ENCODE measurements at regions not wholly inside any gene's neighbourhood (a gene's known extent, or its start where the extent isn't known, plus 50 kb on each side); places are given as distances from the start of the nearest gene placed in this dataset.
"Not testable (repeated sequence)": the region's sequence is repeated elsewhere in the genome, so short reads cannot be mapped to it uniquely, and the experiment has no call there.

DNA sequence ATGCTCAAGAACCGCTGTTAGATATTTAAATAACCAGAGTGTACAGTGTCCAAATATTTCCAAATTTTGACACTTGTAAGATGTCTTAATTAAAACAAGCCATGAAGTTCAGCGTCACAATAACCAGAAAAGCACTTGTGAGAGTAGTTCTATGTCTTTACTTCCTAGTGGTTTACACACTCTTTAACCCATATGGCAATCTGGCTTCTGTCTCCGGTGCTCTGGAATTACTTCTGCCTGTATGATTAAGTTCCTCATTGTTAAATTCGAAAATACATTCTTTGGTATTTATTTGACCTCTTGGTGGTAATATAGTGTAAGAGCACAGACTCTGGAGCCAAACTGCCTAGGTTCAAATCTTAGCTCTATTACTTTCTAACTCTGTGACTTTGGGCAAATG is 89.9 kb upstream of the NOTCH2NLA start:
- DNase-seq = not testable (repeated sequence)

DNA sequence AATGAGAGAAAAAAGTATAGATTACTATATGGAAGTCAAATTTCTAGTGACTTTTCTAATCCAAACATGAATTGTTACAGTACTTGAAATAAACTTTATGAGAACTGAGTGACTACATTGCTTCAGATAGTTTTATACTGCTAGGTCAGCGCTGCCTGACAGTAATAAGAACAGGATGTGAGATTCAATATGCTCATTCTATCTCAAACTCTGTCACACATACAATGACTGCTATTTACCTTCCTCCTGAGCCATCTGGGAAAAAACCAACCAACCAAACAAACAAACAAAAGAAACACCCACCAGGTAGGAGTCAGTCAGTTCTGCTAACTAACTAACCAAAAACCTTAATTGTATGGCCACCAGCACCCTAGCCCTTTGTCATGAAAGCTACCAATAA is 89.0 kb upstream of the NOTCH2NLA start:
- DNase-seq = not testable (repeated sequence)

DNA sequence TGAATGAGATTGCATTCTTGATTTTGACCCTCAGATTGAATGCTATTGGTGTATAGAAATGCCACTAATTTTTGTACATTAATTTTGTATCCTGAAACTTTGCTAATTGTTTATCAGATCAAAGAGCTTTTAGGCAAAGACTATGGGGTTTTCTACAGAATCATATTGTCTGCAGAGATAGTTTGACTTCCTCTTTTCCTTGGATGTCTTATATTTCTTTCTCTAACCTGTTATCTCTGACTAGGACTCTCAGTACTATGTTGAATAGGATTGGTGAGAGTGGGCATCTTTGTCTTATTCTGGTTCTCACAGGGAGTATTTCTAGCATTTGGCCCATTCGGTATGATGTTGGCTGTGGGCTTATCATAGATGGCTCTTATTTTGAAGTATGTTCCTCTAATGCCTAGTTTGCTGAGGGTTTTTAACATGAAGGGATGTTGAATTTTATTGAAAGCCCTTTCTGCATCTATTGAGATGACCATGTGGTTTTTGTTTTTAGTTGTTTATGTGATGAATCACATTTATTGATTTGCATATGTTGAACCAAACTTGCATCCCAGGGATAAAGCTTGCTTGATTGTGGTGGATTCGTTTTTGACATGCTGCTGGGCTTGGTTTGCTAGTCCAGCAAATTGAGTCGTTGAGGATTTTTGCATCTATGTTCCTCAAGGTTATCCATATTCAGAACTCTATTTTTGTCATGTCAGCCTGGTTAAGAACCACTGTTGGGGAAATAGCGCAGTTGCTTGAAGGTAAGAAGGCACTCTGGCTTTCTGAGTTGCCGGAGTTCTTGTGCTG is 85.8 kb upstream of the NOTCH2NLA start:
- not testable (repeated sequence) for DNase-seq

DNA sequence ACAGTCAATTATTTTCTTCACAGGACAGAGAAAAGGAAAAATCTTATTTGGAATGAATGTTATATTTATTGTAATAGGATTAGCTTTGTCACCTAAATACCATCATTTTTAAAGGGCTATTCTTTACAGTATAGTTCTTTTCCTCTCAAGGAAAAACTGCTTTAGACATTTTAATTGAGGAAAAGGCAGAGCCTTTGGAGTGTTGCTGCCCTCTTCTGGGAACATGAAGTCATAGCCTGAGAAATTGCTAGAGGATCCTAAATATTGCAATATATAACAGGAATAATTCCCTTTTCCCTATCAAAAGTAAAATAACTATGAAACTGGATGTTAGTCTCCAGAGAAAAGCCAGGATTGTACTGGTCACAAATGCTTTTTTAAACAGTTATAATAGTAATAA is 81.8 kb upstream of the NOTCH2NLA start:
- not testable (repeated sequence) for DNase-seq

- DNase-seq = not testable (repeated sequence)
Observed at GRCh38 chr1:146309427-146309826, 80.6 kb upstream of the NOTCH2NLA start.

DNA sequence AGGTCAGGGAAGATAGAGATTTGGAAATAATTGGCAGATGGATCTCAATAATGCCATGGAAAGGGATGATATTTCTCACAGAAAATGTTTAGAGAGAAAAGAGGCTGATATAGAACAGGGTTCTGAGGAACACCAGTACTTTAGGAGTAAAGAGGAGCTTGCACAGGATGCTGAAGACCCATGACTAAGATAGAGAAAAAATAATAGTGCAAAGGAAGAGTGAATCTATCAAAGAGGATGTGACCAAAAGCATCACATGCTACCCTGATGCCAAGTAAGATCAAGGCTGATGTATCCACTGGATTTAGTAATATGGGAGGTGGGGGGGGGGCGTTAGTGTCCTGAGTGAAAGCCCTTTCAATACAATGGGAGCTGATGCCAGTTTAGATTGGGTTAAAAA is 80.1 kb upstream of the NOTCH2NLA start:
- DNase-seq = not testable (repeated sequence)

GRCh38 chr1:146308152-146308551 is 79.3 kb upstream of the NOTCH2NLA start:
- not testable (repeated sequence) for DNase-seq

DNA sequence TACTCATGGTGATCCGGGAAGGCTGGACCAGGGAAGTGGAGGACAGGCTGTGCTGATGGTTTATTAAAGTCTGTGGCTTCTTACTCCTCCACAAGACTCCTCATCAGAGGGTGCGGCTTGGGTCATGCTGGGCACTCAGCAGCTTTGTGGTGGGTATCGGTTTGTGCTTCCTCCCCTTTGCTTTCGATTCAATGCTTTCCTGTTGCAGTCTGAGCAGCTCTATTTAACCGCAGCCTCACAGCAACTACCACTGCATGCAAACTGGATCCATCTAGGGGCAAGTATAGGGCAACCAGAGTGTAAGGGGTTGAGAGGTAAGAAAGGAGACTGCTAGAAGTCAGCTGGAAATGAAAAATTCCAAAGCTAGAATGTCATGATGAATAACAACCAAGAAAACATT is 78.8 kb upstream of the NOTCH2NLA start:
- DNase-seq = not testable (repeated sequence)

DNA sequence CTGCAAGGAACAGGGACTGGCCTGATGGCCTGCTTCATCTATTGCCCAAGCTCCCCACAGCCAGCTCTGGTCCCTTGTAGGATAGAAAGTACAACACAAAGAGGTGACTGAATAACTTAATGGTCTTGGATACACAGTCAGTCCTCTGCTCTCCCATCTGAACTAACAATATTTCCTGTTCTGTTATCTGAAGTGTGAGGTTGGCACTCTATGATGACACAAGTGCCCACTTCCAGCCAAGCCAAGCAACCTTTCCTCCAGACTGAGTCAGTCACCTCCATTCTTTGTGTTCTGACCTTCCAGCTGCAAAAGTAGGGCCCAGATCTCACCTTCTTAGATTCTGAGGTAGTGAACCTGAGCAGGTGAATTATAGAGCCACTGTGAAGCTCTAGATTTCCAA is 77.8 kb upstream of the NOTCH2NLA start:
- not testable (repeated sequence) for DNase-seq

DNA sequence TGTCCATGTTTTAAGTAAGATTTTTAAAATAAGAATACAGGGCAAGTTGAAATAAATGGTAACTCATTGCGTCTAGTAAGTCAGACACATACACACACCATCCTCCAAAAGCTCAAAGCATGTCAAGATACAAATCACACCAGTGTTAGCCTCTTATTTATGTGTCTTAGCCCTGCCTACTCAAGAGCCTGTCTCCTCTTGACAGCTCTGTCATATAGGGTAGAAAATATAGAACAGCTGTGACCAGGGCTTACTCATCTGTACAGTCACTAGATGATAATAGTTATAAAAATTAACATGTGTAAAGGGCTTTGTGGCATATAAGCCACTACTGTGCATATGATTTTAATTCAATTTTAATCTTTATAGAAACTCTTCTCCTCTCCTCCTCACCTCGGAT is 76.6 kb upstream of the NOTCH2NLA start:
- DNase-seq = not testable (repeated sequence)

DNA sequence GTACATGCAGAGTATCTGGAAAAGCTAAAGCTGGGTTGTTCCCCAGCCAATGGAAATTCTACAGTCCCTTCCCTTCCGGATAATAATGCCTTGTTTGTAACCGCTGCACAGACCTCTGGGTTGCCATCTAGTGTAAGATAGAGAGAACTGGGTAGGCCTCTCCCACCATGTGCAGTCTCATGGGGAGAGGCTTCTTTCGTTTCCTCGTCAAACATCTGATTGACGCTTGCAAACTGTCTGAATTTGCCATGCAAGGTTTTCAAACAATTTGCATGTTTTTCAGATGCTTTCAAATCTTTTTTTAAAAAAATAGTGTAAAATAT is 69.7 kb upstream of the NOTCH2NLA start:
- not testable (repeated sequence) for DNase-seq

DNA sequence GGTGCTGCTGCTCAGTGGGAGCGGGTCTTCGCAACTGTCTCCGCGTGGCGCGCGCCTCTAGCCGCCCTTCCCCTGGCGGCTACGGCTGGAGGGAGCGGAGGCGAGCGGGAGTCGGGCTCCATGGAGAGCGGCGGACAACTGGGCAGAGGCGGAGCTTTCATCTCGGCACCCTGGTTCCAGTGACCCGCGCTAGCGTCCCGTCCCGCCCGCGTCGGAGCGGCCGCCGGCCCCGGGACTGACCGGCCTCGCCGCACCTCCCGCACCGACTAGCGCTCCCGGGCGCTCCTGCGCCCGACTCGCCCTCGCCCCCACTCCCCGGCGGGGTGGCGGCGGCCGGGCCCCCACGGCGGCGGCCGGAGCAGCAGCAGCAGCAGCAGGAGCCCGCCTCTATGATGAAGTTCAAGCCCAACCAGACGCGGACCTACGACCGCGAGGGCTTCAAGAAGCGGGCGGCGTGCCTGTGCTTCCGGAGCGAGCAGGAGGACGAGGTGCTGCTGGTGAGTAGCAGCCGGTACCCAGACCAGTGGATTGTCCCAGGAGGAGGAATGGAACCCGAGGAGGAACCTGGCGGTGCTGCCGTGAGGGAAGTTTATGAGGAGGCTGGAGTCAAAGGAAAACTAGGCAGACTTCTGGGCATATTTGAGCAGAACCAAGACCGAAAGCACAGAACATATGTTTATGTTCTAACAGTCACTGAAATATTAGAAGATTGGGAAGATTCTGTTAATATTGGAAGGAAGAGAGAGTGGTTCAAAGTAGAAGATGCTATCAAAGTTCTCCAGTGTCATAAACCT is 69.2 kb upstream of the NOTCH2NLA start:
- DNase-seq = not testable (repeated sequence)

DNA sequence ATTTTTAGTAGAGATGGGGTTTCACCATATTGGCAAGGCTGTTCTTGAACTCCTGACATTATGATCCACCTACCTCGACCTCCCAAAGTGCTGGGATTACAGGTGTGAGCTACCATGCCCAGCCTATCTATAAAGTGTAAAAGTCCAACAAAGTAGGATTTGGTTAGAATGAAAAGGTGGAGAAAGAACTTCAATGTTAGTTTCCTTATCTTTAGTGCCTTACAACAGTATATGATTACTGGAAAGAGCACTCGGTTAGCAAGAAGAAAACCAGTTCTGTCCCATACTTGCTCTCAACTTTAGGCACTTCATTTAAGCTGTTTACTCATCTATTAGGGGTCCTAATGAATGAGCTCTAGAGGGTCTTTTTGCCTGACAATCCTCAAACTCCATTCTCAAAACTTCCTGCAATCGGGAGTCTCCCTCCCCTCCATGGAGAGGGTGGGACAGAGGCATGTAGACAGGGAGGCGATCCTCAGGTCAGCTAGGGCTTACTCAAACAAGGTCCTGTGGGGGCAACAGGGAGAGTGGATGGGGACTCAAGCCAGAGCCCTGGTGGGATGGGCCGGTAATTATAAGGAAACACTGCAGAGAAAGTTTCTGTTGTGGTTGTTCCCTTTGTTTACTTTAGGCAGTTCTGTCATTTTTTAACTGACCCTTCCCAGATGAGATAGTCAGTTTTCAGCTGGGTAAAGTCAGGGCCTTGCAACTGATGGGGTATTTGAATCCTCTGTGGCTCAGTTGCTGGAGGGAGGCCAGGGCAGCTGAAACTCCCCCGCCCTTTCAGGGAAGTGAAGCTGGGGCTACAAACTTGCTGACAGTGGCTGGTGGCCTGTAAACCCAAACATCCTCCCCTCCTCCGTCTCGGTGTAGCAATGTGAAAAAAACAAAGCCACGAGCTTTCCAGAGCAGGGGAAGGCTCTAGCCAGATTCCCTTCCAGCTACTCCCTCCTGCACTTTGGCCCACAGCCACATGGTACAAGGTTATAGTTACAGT is 64.4 kb upstream of the NOTCH2NLA start:
- not testable (repeated sequence) for DNase-seq

DNA sequence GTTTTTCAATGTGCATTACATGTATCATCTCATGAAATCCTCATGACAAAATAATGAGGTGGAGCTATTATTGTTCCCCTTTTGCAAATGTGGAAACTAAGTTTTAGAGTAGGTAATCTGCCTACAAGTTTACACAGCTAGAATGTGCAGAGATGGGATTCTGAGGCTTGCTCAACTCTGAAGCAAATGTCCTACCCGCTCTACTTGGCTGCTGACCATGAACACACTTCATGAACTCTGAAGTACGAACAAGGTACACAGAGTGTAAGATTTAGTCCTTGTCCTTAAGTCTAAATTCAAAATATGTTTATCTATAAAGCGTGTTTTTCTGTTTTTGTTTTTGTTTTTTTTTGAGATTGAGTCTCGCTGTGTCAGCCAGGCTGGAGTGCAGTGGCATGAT is 63.6 kb upstream of the NOTCH2NLA start:
- DNase-seq = not testable (repeated sequence)

DNA sequence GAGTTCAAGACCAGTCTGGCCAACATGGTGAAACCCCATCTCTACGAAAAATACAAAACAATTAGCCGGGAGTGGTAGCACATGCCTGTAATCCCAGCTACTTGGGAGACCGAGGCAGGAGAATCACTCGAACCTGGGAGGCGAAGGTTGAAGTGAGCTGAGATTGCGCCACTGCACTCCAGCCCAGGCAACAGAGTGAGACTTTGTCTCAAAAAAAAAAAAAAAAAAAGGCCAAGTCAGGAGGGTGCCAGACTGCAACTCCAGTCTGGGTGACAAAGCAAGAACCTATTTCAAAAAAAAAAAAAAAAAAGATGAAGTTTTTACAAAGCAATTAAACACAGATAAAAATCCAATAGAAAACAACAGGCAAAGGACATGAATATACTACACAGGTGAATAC is 59.1 kb upstream of the NOTCH2NLA start:
- not testable (repeated sequence) for DNase-seq

- not testable (repeated sequence) for DNase-seq
Observed at GRCh38 chr1:146284760-146285159, 55.9 kb upstream of the NOTCH2NLA start.

DNA sequence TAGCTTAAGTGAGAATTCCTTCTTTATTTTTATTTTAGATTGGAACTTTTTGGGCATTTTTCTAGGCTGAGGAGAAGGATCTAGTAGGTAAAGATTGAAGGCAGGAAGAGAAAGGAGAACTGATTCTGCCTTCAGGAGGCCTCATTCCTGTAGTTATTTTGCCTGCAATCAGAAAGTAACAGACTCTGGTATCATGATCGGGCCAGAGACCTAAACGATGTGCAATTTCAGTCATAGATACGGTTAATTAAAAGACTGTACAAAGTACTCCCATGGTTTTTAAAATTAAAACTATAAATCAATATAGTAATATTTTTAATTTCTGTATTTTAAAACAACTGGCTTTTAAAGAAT is 54.7 kb upstream of the NOTCH2NLA start:
- DNase-seq = not testable (repeated sequence)

DNA sequence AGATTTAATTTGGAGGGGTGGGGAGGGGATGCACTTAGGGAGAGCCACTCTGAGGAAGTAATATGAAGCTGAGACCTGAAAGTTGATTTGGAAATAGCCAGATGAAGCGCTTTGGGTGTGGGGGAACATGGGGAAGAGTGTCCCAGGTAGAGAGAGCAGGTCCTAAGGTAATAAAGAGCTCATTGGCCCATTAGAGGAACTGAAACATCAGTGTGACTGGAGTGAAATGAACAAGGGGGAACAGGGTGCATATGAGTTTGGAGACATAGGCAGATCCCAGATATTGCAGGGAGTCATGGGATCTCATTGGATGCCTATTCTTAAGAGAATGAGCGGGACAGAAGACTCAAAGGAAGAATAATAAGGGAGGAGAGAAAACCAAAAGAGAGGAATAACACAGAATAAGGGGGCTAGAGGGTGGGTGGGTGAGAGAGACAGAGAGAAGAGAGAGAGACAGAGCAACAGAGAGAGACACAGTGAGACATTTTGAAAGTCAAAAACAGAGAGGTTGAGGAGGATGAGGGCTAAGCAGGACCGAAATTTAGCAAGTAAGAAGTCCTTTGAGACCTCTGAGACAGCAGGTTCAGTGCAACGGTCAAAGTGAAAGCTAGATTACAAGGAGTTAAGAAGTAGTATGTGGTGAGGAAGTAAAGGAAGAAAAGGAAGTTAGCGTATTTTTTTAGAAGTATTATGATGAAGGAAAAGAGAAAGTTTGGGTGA is 54.1 kb upstream of the NOTCH2NLA start:
- not testable (repeated sequence) for DNase-seq

DNA sequence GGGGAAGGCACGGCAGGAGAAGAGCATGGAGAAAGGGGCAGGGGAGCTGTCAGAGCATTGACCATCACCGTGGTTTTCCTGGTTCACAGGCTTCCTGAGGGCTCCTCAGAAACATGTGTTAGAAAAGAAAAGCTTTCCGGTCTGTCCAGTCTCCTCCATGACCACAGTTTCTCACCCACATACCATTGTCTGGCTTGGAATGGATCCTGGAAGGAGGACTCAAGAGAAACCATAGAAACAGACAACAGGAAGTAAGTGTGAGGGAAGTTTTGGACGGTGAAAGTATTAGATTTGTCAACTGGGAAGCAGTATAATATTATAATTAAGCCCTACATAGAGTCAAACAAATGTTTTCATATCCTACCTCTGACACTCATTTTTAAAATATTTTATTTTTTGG is 52.7 kb upstream of the NOTCH2NLA start:
- not testable (repeated sequence) for DNase-seq

GRCh38 chr1:146278758-146279157 is 49.9 kb upstream of the NOTCH2NLA start:
- not testable (repeated sequence) for DNase-seq
